ENCODE measurements at regions not wholly inside any gene's neighbourhood (a gene's known extent, or its start where the extent isn't known, plus 50 kb on each side); places are given as distances from the start of the nearest gene placed in this dataset.

DNA sequence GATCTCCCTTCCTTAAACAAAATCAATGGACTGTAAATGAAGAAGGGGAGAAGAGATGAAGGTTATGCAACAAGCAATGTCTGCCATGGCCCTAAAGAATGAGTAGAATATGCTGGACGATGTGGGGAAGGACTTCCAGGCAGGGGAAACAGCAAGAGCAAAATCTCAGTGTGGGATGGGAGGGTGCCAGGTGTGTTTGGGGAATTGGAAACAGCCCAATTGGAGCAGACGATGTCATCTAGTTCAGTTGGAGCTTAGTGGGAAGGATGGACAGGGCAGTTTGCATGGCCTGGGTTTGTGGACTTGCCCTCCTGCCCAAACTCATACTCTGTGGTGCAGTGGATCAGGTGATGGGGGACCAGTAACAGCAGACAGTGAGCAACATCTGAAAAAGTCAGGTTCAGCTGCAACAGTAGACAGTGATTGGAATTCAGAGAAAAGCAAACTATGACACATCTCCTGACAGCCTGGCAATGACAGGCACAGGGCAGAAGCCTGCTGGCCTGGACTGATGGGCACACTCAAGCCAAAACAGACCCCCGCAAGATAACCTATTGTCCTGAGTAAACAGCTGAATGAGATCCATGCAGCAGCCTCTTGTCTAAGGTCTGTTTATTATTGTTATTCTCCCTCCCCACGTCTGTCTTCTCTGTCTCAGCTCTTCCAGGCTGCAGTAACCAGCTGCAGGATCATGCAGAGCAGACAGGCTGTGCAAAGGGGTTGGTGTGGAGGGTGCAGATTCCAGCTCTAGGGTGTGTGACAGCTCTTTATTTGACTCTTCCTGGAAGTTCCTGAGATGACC lies 50.5 kb upstream of the PRELP start:
- no peak overlapping the region for H3K4me3 ChIP-seq
- TF ChIP-seq Cebpa-rat (IDR thresholded peaks at IDR 0.05), result no peak
- no peaks in the 10 kb centered on the region for H3K9me3 ChIP-seq
- H3K36me3 ChIP-seq, result no peaks in the 10 kb centered on the region
- no peaks in the 10 kb centered on the region for H3K27me3 ChIP-seq
- H3K27ac ChIP-seq, result no peak overlapping the region
- H3K9ac ChIP-seq, result no peak overlapping the region
- H4K20me1 ChIP-seq, result no peaks in the 10 kb centered on the region
- no peak overlapping the region for H3K4me2 ChIP-seq
- H3K4me1 ChIP-seq, result peaks cover 6% of the 10 kb centered on the region

DNA sequence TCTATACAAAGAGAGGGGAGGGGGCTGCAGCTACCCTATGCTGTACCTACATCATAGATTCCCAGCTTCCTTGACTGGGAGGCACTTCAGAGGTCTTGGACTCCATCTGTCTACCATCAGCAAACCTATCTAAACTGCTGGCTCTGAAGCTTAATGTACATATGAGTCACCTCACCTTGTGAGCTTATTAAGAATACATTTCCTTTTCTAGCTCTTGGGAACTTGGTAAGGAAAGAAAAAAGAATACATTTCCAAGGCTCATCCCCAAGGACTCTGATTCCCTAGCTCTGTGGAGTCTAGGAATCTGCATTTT lies 50.0 kb upstream of the PRELP start:
- H4K20me1 ChIP-seq, result no peaks in the 10 kb centered on the region
- H3K9ac ChIP-seq, result no peak overlapping the region
- TF ChIP-seq Cebpa-rat (IDR thresholded peaks at IDR 0.05), result no peak
- H3K27ac ChIP-seq, result no peak overlapping the region
- no peak overlapping the region for H3K4me2 ChIP-seq
- peaks cover 6% of the 10 kb centered on the region for H3K4me1 ChIP-seq
- H3K36me3 ChIP-seq, result no peaks in the 10 kb centered on the region
- no peaks in the 10 kb centered on the region for H3K9me3 ChIP-seq
- no peaks in the 10 kb centered on the region for H3K27me3 ChIP-seq
- no peak overlapping the region for H3K4me3 ChIP-seq
